H9 (cell line): ENCODE measurements at regions not wholly inside any gene's neighbourhood (a gene's known extent, or its start where the extent isn't known, plus 50 kb on each side); places are given as distances from the start of the nearest gene placed in this dataset.

Source experiments
- DNase-seq: peaks from one replicate; pipeline ENCODE4 v3.0.0-alpha.2; 2017
- H2AFZ ChIP-seq: one replicate; pipeline ENCODE4 v1.6.1; 2013; ENCODE audit warnings: mild to moderate bottlenecking, low read length, control low read depth, moderate library complexity
- H2AK5ac ChIP-seq: 2 replicates; pipeline ENCODE4 v1.6.1; 2013; ENCODE audit warnings: low read length, control low read depth, mixed read lengths; ENCODE audit not compliant: insufficient read length
- H2BK120ac ChIP-seq: one replicate; pipeline ENCODE4 v1.6.1; 2013; ENCODE audit warnings: low read depth, mild to moderate bottlenecking, low read length, control low read depth, inconsistent platforms; ENCODE audit not compliant: poor library complexity, severe bottlenecking
- H2BK12ac ChIP-seq: 2 replicates; pipeline ENCODE4 v1.6.1; 2013; ENCODE audit warnings: low read length, control low read depth, mixed read lengths, low read depth; ENCODE audit not compliant: insufficient read length
- H2BK15ac ChIP-seq: 2 replicates; pipeline ENCODE4 v1.6.1; 2013; ENCODE audit warnings: low read depth, low read length, control low read depth
- H2BK20ac ChIP-seq: one replicate; pipeline ENCODE4 v1.6.1; 2013; ENCODE audit warnings: low read depth, mild to moderate bottlenecking, low read length, control low read depth, inconsistent platforms; ENCODE audit not compliant: poor library complexity, severe bottlenecking
- H2BK5ac ChIP-seq: 2 replicates; pipeline ENCODE4 v1.6.1; 2013; ENCODE audit warnings: low read length, control low read depth, mixed read lengths; ENCODE audit not compliant: insufficient read length
- H3K14ac ChIP-seq: 2 replicates; pipeline ENCODE4 v1.6.1; 2013; ENCODE audit warnings: low read length, control low read depth; ENCODE audit not compliant: insufficient read depth
- H3K18ac ChIP-seq: 2 replicates; pipeline ENCODE4 v1.6.1; 2013; ENCODE audit warnings: low read depth, mild to moderate bottlenecking, mixed read lengths, low read length, control low read depth; ENCODE audit not compliant: insufficient read length
- H3K23ac ChIP-seq: 2 replicates; pipeline ENCODE4 v1.6.1; 2013; ENCODE audit warnings: low read length, control low read depth, mixed read lengths, low read depth; ENCODE audit not compliant: insufficient read length
- H3K23me2 ChIP-seq: 2 replicates; pipeline ENCODE4 v1.6.1; 2013; ENCODE audit warnings: low read depth, mild to moderate bottlenecking, mixed read lengths, low read length, control low read depth; ENCODE audit not compliant: insufficient read length, poor library complexity, severe bottlenecking
- H3K27ac ChIP-seq: 2 replicates; pipeline ENCODE4 v1.5.1; 2013; ENCODE audit warnings: low read length, control low read depth, mixed read lengths, low read depth; ENCODE audit not compliant: insufficient read length
- H3K27me3 ChIP-seq: 2 replicates; pipeline ENCODE4 v1.6.1; 2013; ENCODE audit warnings: low read length, control low read depth, inconsistent platforms; ENCODE audit not compliant: insufficient read depth
- H3K4ac ChIP-seq: 2 replicates; pipeline ENCODE4 v1.6.1; 2013; ENCODE audit warnings: low read depth, mild to moderate bottlenecking, control low read depth, inconsistent platforms, low read length, moderate library complexity
- H3K4me1 ChIP-seq: 2 replicates; pipeline ENCODE4 v1.6.1; 2013; ENCODE audit warnings: low read length, control low read depth, inconsistent platforms; ENCODE audit not compliant: insufficient read depth
- H3K4me2 ChIP-seq: 2 replicates; pipeline ENCODE4 v1.6.1; 2013; ENCODE audit warnings: low read length, control low read depth, mixed read lengths; ENCODE audit not compliant: insufficient read length, insufficient read depth
- H3K56ac ChIP-seq: 2 replicates; pipeline ENCODE4 v1.6.1; 2013; ENCODE audit warnings: low read depth, mild to moderate bottlenecking, mixed read lengths, low read length, control low read depth; ENCODE audit not compliant: insufficient read length
- H3K79me1 ChIP-seq: 2 replicates; pipeline ENCODE4 v1.6.1; 2013; ENCODE audit warnings: low read depth, mild to moderate bottlenecking, moderate library complexity, low read length, control low read depth, inconsistent platforms; ENCODE audit not compliant: insufficient read depth, poor library complexity, severe bottlenecking
- H3K79me2 ChIP-seq: 2 replicates; pipeline ENCODE4 v1.6.1; 2013; ENCODE audit warnings: low read length, control low read depth, inconsistent platforms; ENCODE audit not compliant: insufficient read depth
- H3K9ac ChIP-seq: 2 replicates; pipeline ENCODE4 v1.6.1; 2013; ENCODE audit warnings: low read length, control low read depth, mixed read lengths; ENCODE audit not compliant: insufficient read length; ENCODE audit errors: extremely low read depth
- H3K9me3 ChIP-seq: one replicate; pipeline ENCODE4 v1.6.1; 2013; ENCODE audit warnings: low read depth, low read length, inconsistent platforms; ENCODE audit not compliant: control insufficient read depth
- H3T11ph ChIP-seq: one replicate; pipeline ENCODE4 v1.6.1; 2013; ENCODE audit warnings: mild to moderate bottlenecking, low read length, control low read depth, inconsistent platforms
- H4K20me1 ChIP-seq: one replicate; pipeline ENCODE4 v1.6.1; 2013; ENCODE audit not compliant: control insufficient read depth, insufficient read length, insufficient read depth
- H4K5ac ChIP-seq: 2 replicates; pipeline ENCODE4 v1.6.1; 2013; ENCODE audit warnings: low read depth, mild to moderate bottlenecking, mixed read lengths, low read length, control low read depth; ENCODE audit not compliant: insufficient read length
- H4K8ac ChIP-seq: replicated peaks from 2 replicates; pipeline ENCODE4 v1.6.1; 2013; ENCODE audit warnings: low read length, control low read depth, mixed read lengths, low read depth; ENCODE audit not compliant: insufficient read length
- H4K91ac ChIP-seq: 2 replicates; pipeline ENCODE4 v1.6.1; 2013; ENCODE audit warnings: low read depth, mild to moderate bottlenecking, moderate library complexity, mixed read lengths, low read length, control low read depth; ENCODE audit not compliant: insufficient read length
- H3K27ac Mint-ChIP-seq, 3 experiments: 2 replicates in 2 of 3; 3 replicates in 1 of 3; pipeline ENCODE4 v1.8.0; 2020 to 2021; ENCODE audit warnings: mixed read lengths in 3 of 3, mild to moderate bottlenecking in 1 of 3, moderate library complexity in 1 of 3
- H3K27me3 Mint-ChIP-seq: 2 replicates; pipeline ENCODE4 v1.8.0; 2021; ENCODE audit warnings: low read depth, mild to moderate bottlenecking, moderate library complexity, mixed read lengths
- H3K36me3 Mint-ChIP-seq, 3 experiments: 2 replicates in 2 of 3; 3 replicates in 1 of 3; pipeline ENCODE4 v1.8.0; 2020 to 2021; ENCODE audit warnings: low read depth in 3 of 3, mixed read lengths in 3 of 3; ENCODE audit not compliant: insufficient read depth in 1 of 3
- H3K4me1 Mint-ChIP-seq, 2 experiments: 2 replicates each; pipeline ENCODE4 v1.8.0; 2020; ENCODE audit warnings: mixed read lengths in 2 of 2
- H3K4me3 Mint-ChIP-seq, 2 experiments: 2 replicates in 1 of 2; 3 replicates in 1 of 2; pipeline ENCODE4 v1.8.0; 2020 to 2021; ENCODE audit warnings: mild to moderate bottlenecking in 2 of 2, mixed read lengths in 2 of 2, moderate library complexity in 1 of 2
- H3K9me3 Mint-ChIP-seq, 2 experiments: 2 replicates in 1 of 2; 3 replicates in 1 of 2; pipeline ENCODE4 v1.8.0; 2020; ENCODE audit warnings: mild to moderate bottlenecking in 2 of 2, mixed read lengths in 2 of 2, moderate library complexity in 1 of 2
- WGBS: extraction: QIAGEN DNeasy Blood & Tissue Kit; methylation state at CpG from one replicate; pipeline ENCODE4 v1.1.7; 2013; ENCODE audit warnings: missing lambda C conversion rate, low lambda C conversion rate, mixed read lengths; ENCODE audit not compliant: insufficient read length; ENCODE audit errors: extremely low coverage; 5-methylcytosine and 5-hydroxymethylcytosine counted together
- TF ChIP-seq, protein P1 (sequence below): fragments of 200-600 bp; sonication (generic); conservative IDR thresholded peaks from 3 replicates; pipeline ENCODE4 v1.8.0; 2021; ENCODE audit warnings: antibody characterized with exemption, mild to moderate bottlenecking

- H2BK5ac ChIP-seq: no peak overlapping the region
- H3K9ac ChIP-seq: no peak overlapping the region
- no peak overlapping the region for H4K8ac ChIP-seq
- no peak overlapping the region for H2BK15ac ChIP-seq
- WGBS: no CpG with 5 or more reads among the region's 2 CpGs
- TF ChIP-seq, protein P1, sequence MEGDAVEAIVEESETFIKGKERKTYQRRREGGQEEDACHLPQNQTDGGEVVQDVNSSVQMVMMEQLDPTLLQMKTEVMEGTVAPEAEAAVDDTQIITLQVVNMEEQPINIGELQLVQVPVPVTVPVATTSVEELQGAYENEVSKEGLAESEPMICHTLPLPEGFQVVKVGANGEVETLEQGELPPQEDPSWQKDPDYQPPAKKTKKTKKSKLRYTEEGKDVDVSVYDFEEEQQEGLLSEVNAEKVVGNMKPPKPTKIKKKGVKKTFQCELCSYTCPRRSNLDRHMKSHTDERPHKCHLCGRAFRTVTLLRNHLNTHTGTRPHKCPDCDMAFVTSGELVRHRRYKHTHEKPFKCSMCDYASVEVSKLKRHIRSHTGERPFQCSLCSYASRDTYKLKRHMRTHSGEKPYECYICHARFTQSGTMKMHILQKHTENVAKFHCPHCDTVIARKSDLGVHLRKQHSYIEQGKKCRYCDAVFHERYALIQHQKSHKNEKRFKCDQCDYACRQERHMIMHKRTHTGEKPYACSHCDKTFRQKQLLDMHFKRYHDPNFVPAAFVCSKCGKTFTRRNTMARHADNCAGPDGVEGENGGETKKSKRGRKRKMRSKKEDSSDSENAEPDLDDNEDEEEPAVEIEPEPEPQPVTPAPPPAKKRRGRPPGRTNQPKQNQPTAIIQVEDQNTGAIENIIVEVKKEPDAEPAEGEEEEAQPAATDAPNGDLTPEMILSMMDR: no peak
- H3K18ac ChIP-seq: no peak overlapping the region
- no peak overlapping the region for H3K27ac Mint-ChIP-seq
- no peak overlapping the region for H2BK120ac ChIP-seq
- H2BK12ac ChIP-seq: no peak overlapping the region
- H3K4me3 Mint-ChIP-seq: no peak overlapping the region
- no peaks in the 10 kb centered on the region for H3K9me3 ChIP-seq
- H3K23ac ChIP-seq: no peak overlapping the region
- no peaks in the 10 kb centered on the region for H3K79me2 ChIP-seq
- peaks cover 85% of the 10 kb centered on the region for H3K27me3 Mint-ChIP-seq
- no peak overlapping the region for H3K14ac ChIP-seq
- peaks cover 2 to 3% of the 10 kb centered on the region in 2 experiments; a peak in 4 of 5 replicates for H3K9me3 Mint-ChIP-seq
- H3K4me2 ChIP-seq: no peak overlapping the region
- no peak overlapping the region for H4K91ac ChIP-seq
- no peaks in the 10 kb centered on the region for H3K79me1 ChIP-seq
- no peak for DNase-seq
- H3K56ac ChIP-seq: no peak overlapping the region
- no peak overlapping the region for H2BK20ac ChIP-seq
- peaks cover 3% of the 10 kb centered on the region; the same call in 1 of the 2 replicates for H3K27me3 ChIP-seq
- no peak overlapping the region for H3T11ph ChIP-seq
- peaks cover 2% of the 10 kb centered on the region in 2 experiments; a peak in 1 of 4 replicates for H3K4me1 Mint-ChIP-seq
- no peak overlapping the region for H3K4ac ChIP-seq
- H4K5ac ChIP-seq: no peak overlapping the region
- no peak overlapping the region for H2AFZ ChIP-seq
- H3K4me1 ChIP-seq: no peaks in the 10 kb centered on the region
- no peak overlapping the region for H2AK5ac ChIP-seq
- peaks cover 0 to 5% (median 0%) of the 10 kb centered on the region in 3 experiments; a peak in 3 of 7 replicates for H3K36me3 Mint-ChIP-seq
- H4K20me1 ChIP-seq: no peaks in the 10 kb centered on the region
- H3K27ac ChIP-seq: no peak overlapping the region
- no peaks in the 10 kb centered on the region for H3K23me2 ChIP-seq
Observed at GRCh38 chr7:51968461-51968860, 651.9 kb upstream of the COBL start.
